Prostate gland (tissue), 2 donors: ENCODE measurements at regions not wholly inside any gene's neighbourhood (a gene's known extent, or its start where the extent isn't known, plus 50 kb on each side); places are given as distances from the start of the nearest gene placed in this dataset.

ENCODE experiments used
- CTCF ChIP-seq, 4 experiments: fragments of 200-600 bp in 2 of 4; fragments of 450-650 bp in 2 of 4; sonication (generic) in 2 of 4; IDR thresholded peaks; 1 replicate in 3 of 4; 2 replicates in 1 of 4; pipeline ENCODE4 v1.5.1; 2016 to 2019; ENCODE audit warnings: antibody characterized with exemption in 4 of 4, mild to moderate bottlenecking in 2 of 4, moderate library complexity in 2 of 4
- POLR2A ChIP-seq: fragments of 450-650 bp; IDR thresholded peaks from one replicate; pipeline ENCODE4 v1.6.1; 2016; ENCODE audit warnings: antibody characterized with exemption, mild to moderate bottlenecking

GRCh38 chr18:47391665-47392064 is 140.2 kb upstream of the SKOR2 start:
- TF ChIP-seq CTCF (IDR thresholded peaks at IDR 0.05) (no peak), POLR2A (no peak)
